LNCAP (cell line): ENCODE measurements at regions not wholly inside any gene's neighbourhood (a gene's known extent, or its start where the extent isn't known, plus 50 kb on each side); places are given as distances from the start of the nearest gene placed in this dataset.

Source experiments
- TF ChIP-seq, protein P1 (sequence below): fragments of 450-650 bp; IDR thresholded peaks from 2 replicates; pipeline ENCODE4 v1.5.1; 2017; ENCODE audit warnings: mild to moderate bottlenecking

GRCh38 chr12:124152731-124153130 lies 142.2 kb upstream of the RFLNA start:
- TF ChIP-seq, protein P1, sequence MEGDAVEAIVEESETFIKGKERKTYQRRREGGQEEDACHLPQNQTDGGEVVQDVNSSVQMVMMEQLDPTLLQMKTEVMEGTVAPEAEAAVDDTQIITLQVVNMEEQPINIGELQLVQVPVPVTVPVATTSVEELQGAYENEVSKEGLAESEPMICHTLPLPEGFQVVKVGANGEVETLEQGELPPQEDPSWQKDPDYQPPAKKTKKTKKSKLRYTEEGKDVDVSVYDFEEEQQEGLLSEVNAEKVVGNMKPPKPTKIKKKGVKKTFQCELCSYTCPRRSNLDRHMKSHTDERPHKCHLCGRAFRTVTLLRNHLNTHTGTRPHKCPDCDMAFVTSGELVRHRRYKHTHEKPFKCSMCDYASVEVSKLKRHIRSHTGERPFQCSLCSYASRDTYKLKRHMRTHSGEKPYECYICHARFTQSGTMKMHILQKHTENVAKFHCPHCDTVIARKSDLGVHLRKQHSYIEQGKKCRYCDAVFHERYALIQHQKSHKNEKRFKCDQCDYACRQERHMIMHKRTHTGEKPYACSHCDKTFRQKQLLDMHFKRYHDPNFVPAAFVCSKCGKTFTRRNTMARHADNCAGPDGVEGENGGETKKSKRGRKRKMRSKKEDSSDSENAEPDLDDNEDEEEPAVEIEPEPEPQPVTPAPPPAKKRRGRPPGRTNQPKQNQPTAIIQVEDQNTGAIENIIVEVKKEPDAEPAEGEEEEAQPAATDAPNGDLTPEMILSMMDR, result no peak

DNA sequence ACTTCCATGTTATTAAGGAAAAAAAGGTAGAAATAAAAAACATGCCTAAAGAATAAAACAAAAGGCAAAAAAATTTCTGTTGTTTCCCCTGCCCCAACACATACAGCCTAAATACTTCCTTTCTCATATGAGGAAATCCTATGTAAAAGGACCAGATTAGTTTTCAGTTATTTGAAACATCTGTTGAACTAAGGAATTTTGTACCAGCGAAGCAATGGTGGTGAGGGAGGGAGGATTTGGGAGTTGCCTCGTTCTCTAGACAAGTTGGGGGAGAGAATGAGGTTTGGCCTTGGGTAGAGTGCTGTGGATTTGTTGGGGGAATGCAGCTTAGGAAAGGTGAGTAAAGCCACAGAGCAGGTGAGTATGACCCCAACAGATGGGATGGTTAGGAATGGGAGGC lies 141.5 kb upstream of the RFLNA start:
- TF ChIP-seq, protein P1, result no peak

- TF ChIP-seq, protein P1, result no peak
Measured at GRCh38 chr12:124157406-124157805, 137.5 kb upstream of the RFLNA start.

DNA sequence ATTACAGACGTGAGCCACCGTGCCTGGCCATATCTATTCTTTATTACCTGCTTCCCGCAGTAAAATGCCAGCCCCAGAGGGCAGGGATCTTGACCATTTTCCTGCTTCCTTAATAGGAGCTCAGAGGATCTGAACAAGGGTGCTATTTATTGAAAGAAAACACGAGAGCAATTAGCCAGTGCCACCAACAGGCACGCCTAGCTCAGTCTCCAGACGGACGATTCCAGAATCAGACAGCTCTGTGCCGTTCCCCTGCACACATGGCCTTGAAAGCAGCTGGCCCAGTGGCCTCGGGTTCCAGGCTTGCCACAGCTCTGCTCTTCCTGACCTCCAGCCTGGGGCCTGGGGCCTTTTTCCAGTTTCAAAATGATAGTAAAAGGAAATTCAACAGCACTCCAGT lies 135.2 kb upstream of the RFLNA start:
- TF ChIP-seq, protein P1, result no peak

DNA sequence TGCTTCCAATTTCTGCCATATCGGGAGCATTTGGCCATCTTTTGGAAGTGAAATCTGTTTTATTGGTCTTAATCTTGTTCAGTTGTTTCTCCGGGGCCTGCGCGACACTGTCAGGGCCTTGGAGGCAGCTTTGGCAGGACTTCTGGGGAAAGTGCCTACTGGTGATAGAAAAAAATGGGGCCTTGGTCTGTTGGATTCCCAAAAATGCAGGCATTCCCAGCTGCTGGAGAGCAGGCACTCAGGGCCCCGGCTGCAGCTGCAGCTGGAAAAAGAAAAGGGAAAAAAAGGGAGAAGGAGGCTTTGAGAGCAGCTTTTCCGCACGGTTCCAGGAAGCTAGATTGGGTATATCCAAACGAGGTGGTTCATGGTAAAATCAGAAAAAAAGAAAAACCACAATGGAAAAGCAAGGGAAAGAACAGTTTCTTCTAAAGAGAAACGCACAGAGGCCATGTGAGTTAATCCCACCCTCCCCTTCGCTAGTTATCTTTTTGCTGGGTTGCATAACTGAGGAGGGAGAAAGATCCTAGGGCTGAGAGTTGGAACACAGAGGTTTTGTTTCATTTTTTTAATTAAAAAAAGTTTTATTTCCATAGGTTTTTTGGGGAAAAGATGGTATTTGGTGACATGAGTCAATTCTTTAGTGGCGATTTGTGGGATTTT lies 134.7 kb upstream of the RFLNA start:
- TF ChIP-seq, protein P1, result no peak

GRCh38 chr12:124162151-124163110 lies 132.5 kb upstream of the RFLNA start:
- TF ChIP-seq, protein P1, result peak; percentile 20; the same call in 1 of the 2 replicates

- TF ChIP-seq, protein P1, result no peak
Measured at GRCh38 chr12:124165695-124166094, 129.2 kb upstream of the RFLNA start.
